H9 (cell line): ENCODE measurements at regions not wholly inside any gene's neighbourhood (a gene's known extent, or its start where the extent isn't known, plus 50 kb on each side); places are given as distances from the start of the nearest gene placed in this dataset.
A peak's percentile ranks its signal among the peaks of the same experiment; 100 is the strongest.

Experiments
- DNase-seq: peaks from one replicate; pipeline ENCODE4 v3.0.0-alpha.2; 2017
- H2AFZ ChIP-seq: one replicate; pipeline ENCODE4 v1.6.1; 2013; ENCODE audit warnings: mild to moderate bottlenecking, low read length, control low read depth, moderate library complexity
- H2AK5ac ChIP-seq: 2 replicates; pipeline ENCODE4 v1.6.1; 2013; ENCODE audit warnings: low read length, control low read depth, mixed read lengths; ENCODE audit not compliant: insufficient read length
- H2BK120ac ChIP-seq: one replicate; pipeline ENCODE4 v1.6.1; 2013; ENCODE audit warnings: low read depth, mild to moderate bottlenecking, low read length, control low read depth, inconsistent platforms; ENCODE audit not compliant: poor library complexity, severe bottlenecking
- H2BK12ac ChIP-seq: 2 replicates; pipeline ENCODE4 v1.6.1; 2013; ENCODE audit warnings: low read length, control low read depth, mixed read lengths, low read depth; ENCODE audit not compliant: insufficient read length
- H2BK15ac ChIP-seq: 2 replicates; pipeline ENCODE4 v1.6.1; 2013; ENCODE audit warnings: low read depth, low read length, control low read depth
- H2BK20ac ChIP-seq: one replicate; pipeline ENCODE4 v1.6.1; 2013; ENCODE audit warnings: low read depth, mild to moderate bottlenecking, low read length, control low read depth, inconsistent platforms; ENCODE audit not compliant: poor library complexity, severe bottlenecking
- H2BK5ac ChIP-seq: 2 replicates; pipeline ENCODE4 v1.6.1; 2013; ENCODE audit warnings: low read length, control low read depth, mixed read lengths; ENCODE audit not compliant: insufficient read length
- H3K14ac ChIP-seq: 2 replicates; pipeline ENCODE4 v1.6.1; 2013; ENCODE audit warnings: low read length, control low read depth; ENCODE audit not compliant: insufficient read depth
- H3K18ac ChIP-seq: 2 replicates; pipeline ENCODE4 v1.6.1; 2013; ENCODE audit warnings: low read depth, mild to moderate bottlenecking, mixed read lengths, low read length, control low read depth; ENCODE audit not compliant: insufficient read length
- H3K23ac ChIP-seq: 2 replicates; pipeline ENCODE4 v1.6.1; 2013; ENCODE audit warnings: low read length, control low read depth, mixed read lengths, low read depth; ENCODE audit not compliant: insufficient read length
- H3K23me2 ChIP-seq: 2 replicates; pipeline ENCODE4 v1.6.1; 2013; ENCODE audit warnings: low read depth, mild to moderate bottlenecking, mixed read lengths, low read length, control low read depth; ENCODE audit not compliant: insufficient read length, poor library complexity, severe bottlenecking
- H3K27ac ChIP-seq: 2 replicates; pipeline ENCODE4 v1.5.1; 2013; ENCODE audit warnings: low read length, control low read depth, mixed read lengths, low read depth; ENCODE audit not compliant: insufficient read length
- H3K27me3 ChIP-seq: 2 replicates; pipeline ENCODE4 v1.6.1; 2013; ENCODE audit warnings: low read length, control low read depth, inconsistent platforms; ENCODE audit not compliant: insufficient read depth
- H3K4ac ChIP-seq: 2 replicates; pipeline ENCODE4 v1.6.1; 2013; ENCODE audit warnings: low read depth, mild to moderate bottlenecking, control low read depth, inconsistent platforms, low read length, moderate library complexity
- H3K4me1 ChIP-seq: 2 replicates; pipeline ENCODE4 v1.6.1; 2013; ENCODE audit warnings: low read length, control low read depth, inconsistent platforms; ENCODE audit not compliant: insufficient read depth
- H3K4me2 ChIP-seq: 2 replicates; pipeline ENCODE4 v1.6.1; 2013; ENCODE audit warnings: low read length, control low read depth, mixed read lengths; ENCODE audit not compliant: insufficient read length, insufficient read depth
- H3K56ac ChIP-seq: 2 replicates; pipeline ENCODE4 v1.6.1; 2013; ENCODE audit warnings: low read depth, mild to moderate bottlenecking, mixed read lengths, low read length, control low read depth; ENCODE audit not compliant: insufficient read length
- H3K79me1 ChIP-seq: 2 replicates; pipeline ENCODE4 v1.6.1; 2013; ENCODE audit warnings: low read depth, mild to moderate bottlenecking, moderate library complexity, low read length, control low read depth, inconsistent platforms; ENCODE audit not compliant: insufficient read depth, poor library complexity, severe bottlenecking
- H3K79me2 ChIP-seq: 2 replicates; pipeline ENCODE4 v1.6.1; 2013; ENCODE audit warnings: low read length, control low read depth, inconsistent platforms; ENCODE audit not compliant: insufficient read depth
- H3K9ac ChIP-seq: 2 replicates; pipeline ENCODE4 v1.6.1; 2013; ENCODE audit warnings: low read length, control low read depth, mixed read lengths; ENCODE audit not compliant: insufficient read length; ENCODE audit errors: extremely low read depth
- H3K9me3 ChIP-seq: one replicate; pipeline ENCODE4 v1.6.1; 2013; ENCODE audit warnings: low read depth, low read length, inconsistent platforms; ENCODE audit not compliant: control insufficient read depth
- H3T11ph ChIP-seq: one replicate; pipeline ENCODE4 v1.6.1; 2013; ENCODE audit warnings: mild to moderate bottlenecking, low read length, control low read depth, inconsistent platforms
- H4K20me1 ChIP-seq: one replicate; pipeline ENCODE4 v1.6.1; 2013; ENCODE audit not compliant: control insufficient read depth, insufficient read length, insufficient read depth
- H4K5ac ChIP-seq: 2 replicates; pipeline ENCODE4 v1.6.1; 2013; ENCODE audit warnings: low read depth, mild to moderate bottlenecking, mixed read lengths, low read length, control low read depth; ENCODE audit not compliant: insufficient read length
- H4K8ac ChIP-seq: replicated peaks from 2 replicates; pipeline ENCODE4 v1.6.1; 2013; ENCODE audit warnings: low read length, control low read depth, mixed read lengths, low read depth; ENCODE audit not compliant: insufficient read length
- H4K91ac ChIP-seq: 2 replicates; pipeline ENCODE4 v1.6.1; 2013; ENCODE audit warnings: low read depth, mild to moderate bottlenecking, moderate library complexity, mixed read lengths, low read length, control low read depth; ENCODE audit not compliant: insufficient read length
- H3K27ac Mint-ChIP-seq, 3 experiments: 2 replicates in 2 of 3; 3 replicates in 1 of 3; pipeline ENCODE4 v1.8.0; 2020 to 2021; ENCODE audit warnings: mixed read lengths in 3 of 3, mild to moderate bottlenecking in 1 of 3, moderate library complexity in 1 of 3
- H3K27me3 Mint-ChIP-seq: 2 replicates; pipeline ENCODE4 v1.8.0; 2021; ENCODE audit warnings: low read depth, mild to moderate bottlenecking, moderate library complexity, mixed read lengths
- H3K36me3 Mint-ChIP-seq, 3 experiments: 2 replicates in 2 of 3; 3 replicates in 1 of 3; pipeline ENCODE4 v1.8.0; 2020 to 2021; ENCODE audit warnings: low read depth in 3 of 3, mixed read lengths in 3 of 3; ENCODE audit not compliant: insufficient read depth in 1 of 3
- H3K4me1 Mint-ChIP-seq, 2 experiments: 2 replicates each; pipeline ENCODE4 v1.8.0; 2020; ENCODE audit warnings: mixed read lengths in 2 of 2
- H3K4me3 Mint-ChIP-seq, 2 experiments: 2 replicates in 1 of 2; 3 replicates in 1 of 2; pipeline ENCODE4 v1.8.0; 2020 to 2021; ENCODE audit warnings: mild to moderate bottlenecking in 2 of 2, mixed read lengths in 2 of 2, moderate library complexity in 1 of 2
- H3K9me3 Mint-ChIP-seq, 2 experiments: 2 replicates in 1 of 2; 3 replicates in 1 of 2; pipeline ENCODE4 v1.8.0; 2020; ENCODE audit warnings: mild to moderate bottlenecking in 2 of 2, mixed read lengths in 2 of 2, moderate library complexity in 1 of 2
- CTCF ChIP-seq: fragments of 200-600 bp; sonication (generic); conservative IDR thresholded peaks from 3 replicates; pipeline ENCODE4 v1.8.0; 2021; ENCODE audit warnings: antibody characterized with exemption, mild to moderate bottlenecking
- WGBS: extraction: QIAGEN DNeasy Blood & Tissue Kit; methylation state at CpG from one replicate; pipeline ENCODE4 v1.1.7; 2013; ENCODE audit warnings: missing lambda C conversion rate, low lambda C conversion rate, mixed read lengths; ENCODE audit not compliant: insufficient read length; ENCODE audit errors: extremely low coverage; 5-methylcytosine and 5-hydroxymethylcytosine counted together

GRCh38 chr2:175605640-175606009, 396.4 kb downstream of the LNPK start:
- peaks cover 23 to 25% of the 10 kb centered on the region in 2 experiments for H3K4me1 Mint-ChIP-seq
- Histone ChIP-seq H2BK20ac (no peak overlapping the region), H4K8ac (no peak overlapping the region), H2AK5ac (no peak overlapping the region), H3K4ac (no peak overlapping the region), H3K4me1 (peaks cover 8% of the 10 kb centered on the region; the same call in 1 of the 2 replicates), H3K27me3 (no peaks in the 10 kb centered on the region), H2AFZ (no peak overlapping the region), H3K9ac (no peak overlapping the region), H3K9me3 (no peaks in the 10 kb centered on the region), H3K23ac (no peak overlapping the region), H2BK120ac (no peak overlapping the region), H2BK5ac (no peak overlapping the region), H3K79me1 (no peaks in the 10 kb centered on the region), H3K79me2 (no peaks in the 10 kb centered on the region), H2BK12ac (no peak overlapping the region), H4K91ac (no peak overlapping the region), H3K18ac (no peak overlapping the region), H3K27ac (no peak overlapping the region), H3K14ac (no peak overlapping the region), H3K23me2 (no peaks in the 10 kb centered on the region), H4K5ac (no peak overlapping the region), H3T11ph (no peak overlapping the region), H3K56ac (no peak overlapping the region), H2BK15ac (no peak overlapping the region), H4K20me1 (no peaks in the 10 kb centered on the region), H3K4me2 (no peak overlapping the region)
- no peak overlapping the region; a peak in 1 of 5 replicates for H3K4me3 Mint-ChIP-seq
- H3K27ac Mint-ChIP-seq = peak overlapping the region in 2 of 3 experiments; percentile 53 to 65; a peak in 3 of 7 replicates
- H3K9me3 Mint-ChIP-seq = no peaks in the 10 kb centered on the region; a peak in 1 of 5 replicates
- no CpG with 5 or more reads among the region's 5 CpGs for WGBS
- no peak for DNase-seq
- H3K27me3 Mint-ChIP-seq = no peaks in the 10 kb centered on the region; the same call in 1 of the 2 replicates
- no peak for TF ChIP-seq CTCF
- H3K36me3 Mint-ChIP-seq = peaks cover 0 to 6% (median 0%) of the 10 kb centered on the region in 3 experiments; a peak in 3 of 7 replicates
